Osteoblast (primary cell): ENCODE measurements at regions not wholly inside any gene's neighbourhood (a gene's known extent, or its start where the extent isn't known, plus 50 kb on each side); places are given as distances from the start of the nearest gene placed in this dataset.

Experiments used
- DNase-seq: peaks from one replicate; pipeline ENCODE4 v3.0.0; 2011; ENCODE audit warnings: low spot score, mixed read lengths; ENCODE audit not compliant: insufficient read length; ENCODE audit errors: missing footprints
- H2AFZ ChIP-seq: 2 replicates; pipeline ENCODE4 v1.6.0; 2011; ENCODE audit warnings: mild to moderate bottlenecking, low read length
- H3K27ac ChIP-seq: 2 replicates; pipeline ENCODE4 v1.5.1; 2011; ENCODE audit warnings: mild to moderate bottlenecking, low read depth, low read length, moderate library complexity
- H3K27me3 ChIP-seq: 2 replicates; pipeline ENCODE4 v1.6.0; 2012; ENCODE audit warnings: mild to moderate bottlenecking, control low read depth, inconsistent platforms, low read length, moderate library complexity; ENCODE audit not compliant: insufficient read depth
- H3K36me3 ChIP-seq: 2 replicates; pipeline ENCODE4 v1.5.1; 2011; ENCODE audit warnings: mild to moderate bottlenecking, low read length, control low read depth, moderate library complexity; ENCODE audit not compliant: insufficient read depth
- H3K4me1 ChIP-seq: 2 replicates; pipeline ENCODE4 v1.5.1; 2011; ENCODE audit warnings: mild to moderate bottlenecking, low read length, control low read depth, moderate library complexity; ENCODE audit not compliant: insufficient read depth
- H3K4me2 ChIP-seq: 2 replicates; pipeline ENCODE4 v1.6.0; 2011; ENCODE audit warnings: mild to moderate bottlenecking, low read length; ENCODE audit not compliant: insufficient read depth
- H3K4me3 ChIP-seq: fragments of 200-600 bp; sonication (generic); 3 replicates; pipeline ENCODE4 v1.5.1; 2012; ENCODE audit warnings: mild to moderate bottlenecking, low read length, inconsistent platforms; ENCODE audit not compliant: insufficient read depth
- H3K79me2 ChIP-seq: 2 replicates; pipeline ENCODE4 v1.6.0; 2012; ENCODE audit warnings: mild to moderate bottlenecking, low read length, control low read depth, inconsistent platforms; ENCODE audit not compliant: insufficient read depth
- H3K9me3 ChIP-seq: 2 replicates; pipeline ENCODE4 v1.5.1; 2011; ENCODE audit warnings: low read depth, low read length, control low read depth
- H4K20me1 ChIP-seq: 2 replicates; pipeline ENCODE4 v1.6.0; 2012; ENCODE audit warnings: mild to moderate bottlenecking, low read length, control low read depth; ENCODE audit not compliant: insufficient read depth
- CTCF ChIP-seq: IDR thresholded peaks from 2 replicates; pipeline ENCODE4 v1.5.1; 2011; ENCODE audit warnings: mild to moderate bottlenecking, low read depth, low read length, moderate library complexity; ENCODE audit errors: extremely low read depth

- Histone ChIP-seq H3K4me2 (no peak overlapping the region), H3K4me3 (no peak overlapping the region), H3K4me1 (no peaks in the 10 kb centered on the region), H4K20me1 (no peaks in the 10 kb centered on the region), H2AFZ (no peak overlapping the region), H3K9me3 (no peaks in the 10 kb centered on the region), H3K79me2 (no peaks in the 10 kb centered on the region), H3K27me3 (no peaks in the 10 kb centered on the region), H3K27ac (no peak overlapping the region), H3K36me3 (no peaks in the 10 kb centered on the region)
- TF ChIP-seq CTCF: no peak
- no peak for DNase-seq
These were observed 1443.9 kb downstream of the SUCLG1 start for GRCh38 chr2:83015035-83015715.

- Histone ChIP-seq H3K27me3 (no peaks in the 10 kb centered on the region), H3K4me2 (no peak overlapping the region), H4K20me1 (no peaks in the 10 kb centered on the region), H3K27ac (no peak overlapping the region), H3K4me3 (no peak overlapping the region), H2AFZ (no peak overlapping the region), H3K36me3 (no peaks in the 10 kb centered on the region), H3K4me1 (no peaks in the 10 kb centered on the region), H3K79me2 (no peaks in the 10 kb centered on the region), H3K9me3 (no peaks in the 10 kb centered on the region)
- DNase-seq: no peak
- no peak for TF ChIP-seq CTCF
These were observed 1444.6 kb downstream of the SUCLG1 start for GRCh38 chr2:83014462-83014861.

- no peak overlapping the region for H3K27ac ChIP-seq
- no peak for DNase-seq
- TF ChIP-seq CTCF: no peak
These were observed 1452.1 kb downstream of the SUCLG1 start for GRCh38 chr2:83006961-83007360.

GRCh38 chr2:83003555-83003954 is 1455.5 kb downstream of the SUCLG1 start:
- no peak for TF ChIP-seq CTCF
- DNase-seq: no peak
- Histone ChIP-seq H3K4me3 (no peak overlapping the region), H3K36me3 (no peaks in the 10 kb centered on the region), H3K9me3 (no peaks in the 10 kb centered on the region), H3K4me1 (no peaks in the 10 kb centered on the region), H3K79me2 (no peaks in the 10 kb centered on the region), H3K4me2 (no peak overlapping the region), H3K27me3 (no peaks in the 10 kb centered on the region), H2AFZ (no peak overlapping the region), H3K27ac (no peak overlapping the region), H4K20me1 (no peaks in the 10 kb centered on the region)

More at GRCh38 chr2:83006961-83007360, 1452.1 kb downstream of the SUCLG1 start:
- Histone ChIP-seq H3K4me3 (no peak overlapping the region), H3K9me3 (no peaks in the 10 kb centered on the region), H3K79me2 (no peaks in the 10 kb centered on the region), H3K4me2 (no peak overlapping the region), H3K36me3 (no peaks in the 10 kb centered on the region), H4K20me1 (no peaks in the 10 kb centered on the region), H3K27me3 (no peaks in the 10 kb centered on the region), H3K4me1 (no peaks in the 10 kb centered on the region), H2AFZ (no peak overlapping the region)
